ENCODE measurements at regions not wholly inside any gene's neighbourhood (a gene's known extent, or its start where the extent isn't known, plus 50 kb on each side); places are given as distances from the start of the nearest gene placed in this dataset.

DNA sequence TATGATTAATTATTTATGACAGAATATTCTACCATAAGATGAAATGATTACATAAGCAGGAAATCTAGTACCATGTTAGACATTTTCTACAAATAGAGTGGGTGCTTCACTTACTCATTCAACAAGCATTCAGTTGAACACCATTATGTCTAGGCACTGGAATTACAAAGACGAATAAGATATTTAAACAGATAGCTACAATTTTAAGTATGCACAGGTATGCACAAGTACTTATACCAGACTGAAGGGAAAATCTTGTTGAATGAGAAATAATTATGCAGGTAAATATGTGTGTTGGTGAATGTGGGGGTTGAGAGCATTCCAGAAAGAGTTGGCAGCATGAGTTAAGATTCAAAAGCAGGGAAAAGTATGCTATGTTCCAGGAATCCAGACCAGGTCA lies 107.3 kb upstream of the CNKSR2 start (continued):
- TF ChIP-seq, protein P1, sequence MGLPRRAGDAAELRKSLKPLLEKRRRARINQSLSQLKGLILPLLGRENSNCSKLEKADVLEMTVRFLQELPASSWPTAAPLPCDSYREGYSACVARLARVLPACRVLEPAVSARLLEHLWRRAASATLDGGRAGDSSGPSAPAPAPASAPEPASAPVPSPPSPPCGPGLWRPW (IDR thresholded peaks at IDR 0.05) = no peak
- TF ChIP-seq RCOR1 (IDR thresholded peaks at IDR 0.05; ENCODE audit: low read depth, low read length) = no peak

DNA sequence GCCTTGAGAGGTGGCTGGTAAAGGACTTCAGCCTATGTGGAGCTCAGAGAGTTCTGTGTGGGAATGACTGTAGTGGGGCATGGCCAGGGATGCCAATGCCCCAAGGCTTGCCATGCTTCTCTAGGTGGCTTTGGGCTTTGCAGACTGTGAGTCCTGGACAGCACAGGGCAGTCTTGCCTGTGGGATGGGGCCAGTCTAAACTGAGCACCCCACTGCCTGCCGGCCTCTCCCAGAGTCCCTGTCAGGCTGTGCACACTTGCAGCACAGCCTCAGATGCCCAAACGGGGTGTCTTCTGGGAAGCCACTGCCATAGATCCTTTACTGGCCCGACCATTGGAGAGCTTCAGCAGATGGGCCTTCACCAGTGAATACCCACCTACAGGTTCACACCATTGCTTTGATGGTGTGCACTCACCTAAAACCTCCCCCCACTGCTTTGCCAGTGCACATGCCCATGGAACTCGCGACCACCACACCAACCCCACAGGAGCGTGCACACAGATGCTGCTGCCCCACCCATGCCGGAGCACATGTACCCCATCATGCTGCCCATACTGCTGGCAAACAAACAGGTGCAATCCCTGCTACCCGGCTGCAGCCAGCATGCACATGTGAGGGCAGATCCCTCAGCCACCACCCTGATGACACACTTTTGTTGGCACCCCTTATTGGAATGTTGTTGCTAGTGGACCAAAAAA lies 97.3 kb upstream of the CNKSR2 start:
- ATAC-seq (no peak), FAIRE-seq (no peak), DNase-seq (ENCODE audit: low read depth in 1 of 2, low spot score in 1 of 2) (no peak)
- H3K27ac ChIP-seq = no peak overlapping the region
- ChIA-PET CTCF (no interaction called here), POLR2A (no interaction called here)
- H3K9me3 ChIP-seq = no peaks in the 10 kb centered on the region
- H3K4me2 ChIP-seq = no peak overlapping the region
- no peak overlapping the region for H3K4me3 ChIP-seq
- TF ChIP-seq RARB (CRISPR knock-in tag; IDR thresholded peaks at IDR 0.05) = no peak
- TF ChIP-seq EHF (CRISPR knock-in tag; IDR thresholded peaks at IDR 0.05) = no peak
- no peak for TF ChIP-seq GATA3 (IDR thresholded peaks at IDR 0.05; ENCODE audit: borderline replicate concordance)
- no peak for TF ChIP-seq EHMT2 (IDR thresholded peaks at IDR 0.05; ENCODE audit: low read depth)
- TF ChIP-seq HDAC2 (IDR thresholded peaks at IDR 0.05) = no peak
- TF ChIP-seq BHLHE40 (IDR thresholded peaks at IDR 0.05; ENCODE audit: low read depth, low read length) = no peak
- H3K4me1 ChIP-seq = no peaks in the 10 kb centered on the region
- no CpG with 5 or more reads among the region's 8 CpGs for WGBS (ENCODE audit: missing lambda C conversion rate)

DNA sequence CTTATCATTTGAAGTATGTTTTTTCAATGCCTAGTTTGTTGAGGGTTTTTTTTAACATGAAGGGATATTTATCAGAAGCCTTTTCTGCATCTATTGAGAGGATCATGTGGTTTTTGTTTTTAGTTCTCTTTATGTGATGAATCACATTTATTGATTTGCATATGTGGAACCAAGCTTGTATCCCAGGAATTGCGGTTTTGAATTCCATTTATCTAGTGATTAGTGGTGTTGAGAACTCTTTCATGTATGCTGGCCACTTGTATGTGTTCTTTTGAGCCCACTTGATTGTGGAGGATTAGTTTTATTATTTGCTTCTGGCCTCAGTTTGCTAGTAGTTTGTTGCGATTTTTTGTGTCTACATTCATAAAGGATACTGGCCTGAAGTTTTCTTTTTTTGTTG lies 85.0 kb upstream of the CNKSR2 start:
- CTCF ChIA-PET = no interaction called here
- no peak for DNase-seq (ENCODE audit: low read depth in 1 of 2, low spot score in 1 of 2)
- 31% methylated on average over 2 of the region's 2 CpGs for WGBS (ENCODE audit: missing lambda C conversion rate)
- POLR2A ChIA-PET = no interaction called here
- Histone ChIP-seq H3K4me1 (no peaks in the 10 kb centered on the region), H3K4me2 (no peak overlapping the region), H3K9me3 (no peaks in the 10 kb centered on the region), H3K27ac (no peak overlapping the region), H3K4me3 (no peak overlapping the region)
- FAIRE-seq = no peak
- TF ChIP-seq, protein P2, sequence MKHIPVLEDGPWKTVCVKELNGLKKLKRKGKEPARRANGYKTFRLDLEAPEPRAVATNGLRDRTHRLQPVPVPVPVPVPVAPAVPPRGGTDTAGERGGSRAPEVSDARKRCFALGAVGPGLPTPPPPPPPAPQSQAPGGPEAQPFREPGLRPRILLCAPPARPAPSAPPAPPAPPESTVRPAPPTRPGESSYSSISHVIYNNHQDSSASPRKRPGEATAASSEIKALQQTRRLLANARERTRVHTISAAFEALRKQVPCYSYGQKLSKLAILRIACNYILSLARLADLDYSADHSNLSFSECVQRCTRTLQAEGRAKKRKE (CRISPR knock-in tag; IDR thresholded peaks at IDR 0.05; ENCODE audit: low read depth) = no peak
- TF ChIP-seq GATA3 (IDR thresholded peaks at IDR 0.05; ENCODE audit: borderline replicate concordance) = no peak
- no peak for TF ChIP-seq HEYL (CRISPR knock-in tag; IDR thresholded peaks at IDR 0.05)
- TF ChIP-seq TFCP2L1 (CRISPR knock-in tag; IDR thresholded peaks at IDR 0.05) = no peak
- TF ChIP-seq, protein P3, sequence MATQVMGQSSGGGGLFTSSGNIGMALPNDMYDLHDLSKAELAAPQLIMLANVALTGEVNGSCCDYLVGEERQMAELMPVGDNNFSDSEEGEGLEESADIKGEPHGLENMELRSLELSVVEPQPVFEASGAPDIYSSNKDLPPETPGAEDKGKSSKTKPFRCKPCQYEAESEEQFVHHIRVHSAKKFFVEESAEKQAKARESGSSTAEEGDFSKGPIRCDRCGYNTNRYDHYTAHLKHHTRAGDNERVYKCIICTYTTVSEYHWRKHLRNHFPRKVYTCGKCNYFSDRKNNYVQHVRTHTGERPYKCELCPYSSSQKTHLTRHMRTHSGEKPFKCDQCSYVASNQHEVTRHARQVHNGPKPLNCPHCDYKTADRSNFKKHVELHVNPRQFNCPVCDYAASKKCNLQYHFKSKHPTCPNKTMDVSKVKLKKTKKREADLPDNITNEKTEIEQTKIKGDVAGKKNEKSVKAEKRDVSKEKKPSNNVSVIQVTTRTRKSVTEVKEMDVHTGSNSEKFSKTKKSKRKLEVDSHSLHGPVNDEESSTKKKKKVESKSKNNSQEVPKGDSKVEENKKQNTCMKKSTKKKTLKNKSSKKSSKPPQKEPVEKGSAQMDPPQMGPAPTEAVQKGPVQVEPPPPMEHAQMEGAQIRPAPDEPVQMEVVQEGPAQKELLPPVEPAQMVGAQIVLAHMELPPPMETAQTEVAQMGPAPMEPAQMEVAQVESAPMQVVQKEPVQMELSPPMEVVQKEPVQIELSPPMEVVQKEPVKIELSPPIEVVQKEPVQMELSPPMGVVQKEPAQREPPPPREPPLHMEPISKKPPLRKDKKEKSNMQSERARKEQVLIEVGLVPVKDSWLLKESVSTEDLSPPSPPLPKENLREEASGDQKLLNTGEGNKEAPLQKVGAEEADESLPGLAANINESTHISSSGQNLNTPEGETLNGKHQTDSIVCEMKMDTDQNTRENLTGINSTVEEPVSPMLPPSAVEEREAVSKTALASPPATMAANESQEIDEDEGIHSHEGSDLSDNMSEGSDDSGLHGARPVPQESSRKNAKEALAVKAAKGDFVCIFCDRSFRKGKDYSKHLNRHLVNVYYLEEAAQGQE (IDR thresholded peaks at IDR 0.05) = no peak
- TF ChIP-seq HDAC2 (IDR thresholded peaks at IDR 0.05) = no peak
- TF ChIP-seq HOXB13 (CRISPR knock-in tag; IDR thresholded peaks at IDR 0.05; ENCODE audit: low read depth) = no peak
- no peak for TF ChIP-seq RAD21 (conservative IDR thresholded peaks at IDR 0.05 in 1 of 2, IDR thresholded peaks at IDR 0.05 in 1 of 2)
- TF ChIP-seq CBX8 (IDR thresholded peaks at IDR 0.05) = no peak
- ATAC-seq = no peak

DNA sequence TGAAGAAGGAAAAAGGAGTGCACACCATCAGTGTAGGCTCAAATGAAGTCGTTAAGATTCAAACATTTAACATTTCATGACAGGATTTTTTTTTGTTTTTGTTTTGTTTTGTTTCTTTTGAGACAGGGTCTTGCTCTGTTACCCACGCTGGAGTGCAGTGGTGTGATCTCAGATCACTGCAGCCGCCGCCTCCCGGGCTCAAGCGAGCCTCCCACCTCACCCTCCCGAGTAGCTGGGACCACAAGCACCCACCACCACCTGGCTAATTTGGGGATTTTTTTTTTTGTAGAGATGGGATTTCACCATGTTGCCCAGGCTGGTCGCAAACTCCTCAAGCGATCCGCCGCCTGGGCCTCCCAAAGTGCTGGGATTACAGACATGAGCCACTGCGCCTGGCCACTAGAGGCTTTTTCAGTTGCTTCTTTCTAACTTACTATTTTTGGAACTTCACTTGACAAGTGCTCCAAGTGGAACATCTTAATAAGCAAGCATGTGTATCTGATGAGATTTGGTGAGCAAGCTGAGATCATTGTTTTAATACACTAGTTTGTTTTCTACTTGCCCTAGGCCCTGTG lies 78.9 kb upstream of the CNKSR2 start:
- no peak overlapping the region for H3K4me2 ChIP-seq
- ATAC-seq (no peak), DNase-seq (ENCODE audit: low read depth in 1 of 2, low spot score in 1 of 2) (peak in 1 of 2 experiments; percentile 0), FAIRE-seq (peak; percentile 13)
- WGBS (ENCODE audit: missing lambda C conversion rate) = 77% methylated on average over 12 of the region's 12 CpGs
- no peaks in the 10 kb centered on the region for H3K4me1 ChIP-seq
- no peak overlapping the region for H3K27ac ChIP-seq
- TF ChIP-seq CHD2 (IDR thresholded peaks at IDR 0.05; ENCODE audit: low read length, partially characterized antibody) (no peak), HOXB13 (CRISPR knock-in tag; IDR thresholded peaks at IDR 0.05; ENCODE audit: low read depth) (no peak), JUNB (IDR thresholded peaks at IDR 0.05) (no peak), FOSB (CRISPR knock-in tag; IDR thresholded peaks at IDR 0.05) (no peak), PHF8 (IDR thresholded peaks at IDR 0.05; ENCODE audit: borderline replicate concordance, low read depth) (no peak), ESRRA (IDR thresholded peaks at IDR 0.05; ENCODE audit: borderline replicate concordance, low read length) (no peak)
- H3K9me3 ChIP-seq = no peaks in the 10 kb centered on the region
- POLR2A ChIA-PET = no interaction called here
- CTCF ChIA-PET = no interaction called here
- no peak overlapping the region for H3K4me3 ChIP-seq

All from A549 (cell line).